ENCODE measurements at regions not wholly inside any gene's neighbourhood (a gene's known extent, or its start where the extent isn't known, plus 50 kb on each side); places are given as distances from the start of the nearest gene placed in this dataset.

DNA sequence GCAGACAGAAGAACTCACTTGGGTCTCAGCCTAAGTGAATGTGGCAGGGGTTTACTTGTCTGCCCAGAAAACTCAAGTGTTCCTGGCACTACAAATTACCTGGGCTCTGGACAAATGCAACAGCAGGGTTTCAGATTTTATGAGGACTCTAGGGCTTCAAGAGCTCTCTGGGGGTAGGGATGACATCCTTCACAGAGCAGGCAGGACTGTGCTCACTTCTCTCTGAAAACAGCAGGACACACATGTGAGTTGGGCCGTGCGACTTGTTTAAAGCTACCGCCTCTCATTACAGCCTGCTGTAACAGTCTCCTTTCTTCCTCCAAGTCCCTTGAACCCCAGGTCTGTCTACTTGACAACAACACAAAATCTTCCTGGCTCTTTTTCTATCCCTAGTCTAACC, 212.6 kb downstream of the EN1 start:
- Histone ChIP-seq H3K27me3 (ENCODE audit: insufficient read depth, low read depth, low read length) (no peaks in the 10 kb centered on the region), H3K4me2 (ENCODE audit: low read length) (no peak overlapping the region), H3K9me3 (ENCODE audit: low read length) (no peaks in the 10 kb centered on the region), H3K9ac (ENCODE audit: low read length) (no peak overlapping the region), H3K9me2 (ENCODE audit: insufficient read depth, low read length) (no peaks in the 10 kb centered on the region), H3K27ac (ENCODE audit: low read length) (no peak overlapping the region), H4K20me1 (ENCODE audit: insufficient read depth) (no peaks in the 10 kb centered on the region), H3F3A (ENCODE audit: insufficient read depth, low read length, poor library complexity, severe bottlenecking) (no peaks in the 10 kb centered on the region), H3K36me3 (ENCODE audit: insufficient read depth, low read length) (no peaks in the 10 kb centered on the region), H2AFZ (ENCODE audit: low read depth, low read length) (no peak overlapping the region), H3K79me2 (replicated peaks; ENCODE audit: insufficient read depth, low read length) (no peaks in the 10 kb centered on the region), H3K4me3 (ENCODE audit: low read length) (no peak overlapping the region)
- TF ChIP-seq EZH2 (IDR thresholded peaks at IDR 0.05; ENCODE audit: borderline replicate concordance, insufficient read depth, low read length, poor library complexity, severe bottlenecking) (no peak), MXI1 (conservative IDR thresholded peaks at IDR 0.05; ENCODE audit: poor library complexity, severe bottlenecking) (no peak), EP300 (conservative IDR thresholded peaks at IDR 0.05; ENCODE audit: poor library complexity, severe bottlenecking) (no peak), POLR2AphosphoS5 (IDR thresholded peaks at IDR 0.05) (no peak), TAF1 (IDR thresholded peaks at IDR 0.05; ENCODE audit: low read depth) (no peak), RAD21 (conservative IDR thresholded peaks at IDR 0.05) (no peak), SMC3 (conservative IDR thresholded peaks at IDR 0.05; ENCODE audit: poor library complexity) (no peak)
- TF ChIP-seq, protein P1, sequence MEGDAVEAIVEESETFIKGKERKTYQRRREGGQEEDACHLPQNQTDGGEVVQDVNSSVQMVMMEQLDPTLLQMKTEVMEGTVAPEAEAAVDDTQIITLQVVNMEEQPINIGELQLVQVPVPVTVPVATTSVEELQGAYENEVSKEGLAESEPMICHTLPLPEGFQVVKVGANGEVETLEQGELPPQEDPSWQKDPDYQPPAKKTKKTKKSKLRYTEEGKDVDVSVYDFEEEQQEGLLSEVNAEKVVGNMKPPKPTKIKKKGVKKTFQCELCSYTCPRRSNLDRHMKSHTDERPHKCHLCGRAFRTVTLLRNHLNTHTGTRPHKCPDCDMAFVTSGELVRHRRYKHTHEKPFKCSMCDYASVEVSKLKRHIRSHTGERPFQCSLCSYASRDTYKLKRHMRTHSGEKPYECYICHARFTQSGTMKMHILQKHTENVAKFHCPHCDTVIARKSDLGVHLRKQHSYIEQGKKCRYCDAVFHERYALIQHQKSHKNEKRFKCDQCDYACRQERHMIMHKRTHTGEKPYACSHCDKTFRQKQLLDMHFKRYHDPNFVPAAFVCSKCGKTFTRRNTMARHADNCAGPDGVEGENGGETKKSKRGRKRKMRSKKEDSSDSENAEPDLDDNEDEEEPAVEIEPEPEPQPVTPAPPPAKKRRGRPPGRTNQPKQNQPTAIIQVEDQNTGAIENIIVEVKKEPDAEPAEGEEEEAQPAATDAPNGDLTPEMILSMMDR (IDR thresholded peaks at IDR 0.05; ENCODE audit: poor library complexity, severe bottlenecking) = no peak
- TF ChIP-seq, protein P2, sequence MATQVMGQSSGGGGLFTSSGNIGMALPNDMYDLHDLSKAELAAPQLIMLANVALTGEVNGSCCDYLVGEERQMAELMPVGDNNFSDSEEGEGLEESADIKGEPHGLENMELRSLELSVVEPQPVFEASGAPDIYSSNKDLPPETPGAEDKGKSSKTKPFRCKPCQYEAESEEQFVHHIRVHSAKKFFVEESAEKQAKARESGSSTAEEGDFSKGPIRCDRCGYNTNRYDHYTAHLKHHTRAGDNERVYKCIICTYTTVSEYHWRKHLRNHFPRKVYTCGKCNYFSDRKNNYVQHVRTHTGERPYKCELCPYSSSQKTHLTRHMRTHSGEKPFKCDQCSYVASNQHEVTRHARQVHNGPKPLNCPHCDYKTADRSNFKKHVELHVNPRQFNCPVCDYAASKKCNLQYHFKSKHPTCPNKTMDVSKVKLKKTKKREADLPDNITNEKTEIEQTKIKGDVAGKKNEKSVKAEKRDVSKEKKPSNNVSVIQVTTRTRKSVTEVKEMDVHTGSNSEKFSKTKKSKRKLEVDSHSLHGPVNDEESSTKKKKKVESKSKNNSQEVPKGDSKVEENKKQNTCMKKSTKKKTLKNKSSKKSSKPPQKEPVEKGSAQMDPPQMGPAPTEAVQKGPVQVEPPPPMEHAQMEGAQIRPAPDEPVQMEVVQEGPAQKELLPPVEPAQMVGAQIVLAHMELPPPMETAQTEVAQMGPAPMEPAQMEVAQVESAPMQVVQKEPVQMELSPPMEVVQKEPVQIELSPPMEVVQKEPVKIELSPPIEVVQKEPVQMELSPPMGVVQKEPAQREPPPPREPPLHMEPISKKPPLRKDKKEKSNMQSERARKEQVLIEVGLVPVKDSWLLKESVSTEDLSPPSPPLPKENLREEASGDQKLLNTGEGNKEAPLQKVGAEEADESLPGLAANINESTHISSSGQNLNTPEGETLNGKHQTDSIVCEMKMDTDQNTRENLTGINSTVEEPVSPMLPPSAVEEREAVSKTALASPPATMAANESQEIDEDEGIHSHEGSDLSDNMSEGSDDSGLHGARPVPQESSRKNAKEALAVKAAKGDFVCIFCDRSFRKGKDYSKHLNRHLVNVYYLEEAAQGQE (IDR thresholded peaks at IDR 0.05; ENCODE audit: borderline replicate concordance) = no peak

DNA sequence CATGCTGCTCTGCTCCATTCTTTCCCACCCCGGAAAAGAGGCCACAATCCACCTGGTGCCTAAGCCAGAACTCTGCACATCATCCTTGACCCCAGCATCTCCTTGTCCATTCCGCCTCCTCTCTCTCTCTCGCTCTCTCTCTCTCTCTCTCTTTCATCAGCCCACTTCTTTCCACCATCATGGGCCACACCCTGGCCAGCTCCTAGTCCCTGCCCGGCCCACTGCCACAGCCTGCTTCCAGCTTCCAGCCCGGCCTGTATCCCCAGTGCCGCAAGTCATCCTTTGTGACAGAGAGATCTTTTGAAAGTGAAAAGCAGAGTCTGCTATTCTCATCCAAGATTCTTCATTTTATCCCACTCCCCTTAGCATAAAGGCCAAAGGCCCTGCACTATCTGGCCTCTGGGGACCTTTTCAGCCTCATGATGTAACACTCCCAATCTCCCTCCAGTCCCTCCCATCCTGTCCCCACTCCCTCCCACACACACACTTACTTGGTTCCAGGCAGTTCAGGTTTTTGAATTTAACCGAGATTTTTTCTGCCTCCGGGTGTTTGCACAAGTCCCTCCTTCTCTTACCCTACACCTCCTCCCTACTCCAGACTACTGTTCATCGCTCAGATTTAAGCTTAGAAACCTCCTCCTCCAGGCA, 214.0 kb downstream of the EN1 start:
- Histone ChIP-seq H2AFZ (ENCODE audit: low read depth, low read length) (no peak overlapping the region), H3K4me2 (ENCODE audit: low read length) (no peak overlapping the region), H3K4me3 (ENCODE audit: low read length) (no peak overlapping the region), H3F3A (ENCODE audit: insufficient read depth, low read length, poor library complexity, severe bottlenecking) (no peaks in the 10 kb centered on the region), H3K9ac (ENCODE audit: low read length) (no peak overlapping the region), H3K79me2 (replicated peaks; ENCODE audit: insufficient read depth, low read length) (no peaks in the 10 kb centered on the region), H3K36me3 (ENCODE audit: insufficient read depth, low read length) (no peaks in the 10 kb centered on the region), H3K27ac (ENCODE audit: low read length) (no peak overlapping the region), H4K20me1 (ENCODE audit: insufficient read depth) (no peaks in the 10 kb centered on the region), H3K27me3 (ENCODE audit: insufficient read depth, low read depth, low read length) (no peaks in the 10 kb centered on the region), H3K9me3 (ENCODE audit: low read length) (no peaks in the 10 kb centered on the region), H3K9me2 (ENCODE audit: insufficient read depth, low read length) (no peaks in the 10 kb centered on the region)
- no peak for TF ChIP-seq RAD21 (conservative IDR thresholded peaks at IDR 0.05)
